ENCODE measurements at regions not wholly inside any gene's neighbourhood (a gene's known extent, or its start where the extent isn't known, plus 50 kb on each side); places are given as distances from the start of the nearest gene placed in this dataset.

DNA sequence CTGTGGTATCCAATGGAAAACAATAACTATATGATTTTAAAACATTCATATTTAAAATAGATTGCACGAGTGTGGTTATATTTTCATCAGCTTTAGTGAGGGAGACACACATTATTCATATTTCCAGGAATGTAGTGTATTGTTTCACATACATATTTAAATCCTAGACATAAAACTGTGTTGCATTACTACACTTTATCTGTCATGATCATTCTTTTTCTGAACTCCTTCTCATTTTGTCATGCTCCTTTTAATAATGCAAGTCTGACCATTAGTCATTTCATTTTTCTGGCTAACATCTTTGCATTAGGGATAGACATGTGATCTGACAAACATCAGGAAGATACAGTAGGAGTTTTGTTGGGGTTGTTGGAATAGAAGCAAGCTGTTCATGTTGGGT is 1382.7 kb downstream of the PCDH7 start:
- TF ChIP-seq, protein P1, sequence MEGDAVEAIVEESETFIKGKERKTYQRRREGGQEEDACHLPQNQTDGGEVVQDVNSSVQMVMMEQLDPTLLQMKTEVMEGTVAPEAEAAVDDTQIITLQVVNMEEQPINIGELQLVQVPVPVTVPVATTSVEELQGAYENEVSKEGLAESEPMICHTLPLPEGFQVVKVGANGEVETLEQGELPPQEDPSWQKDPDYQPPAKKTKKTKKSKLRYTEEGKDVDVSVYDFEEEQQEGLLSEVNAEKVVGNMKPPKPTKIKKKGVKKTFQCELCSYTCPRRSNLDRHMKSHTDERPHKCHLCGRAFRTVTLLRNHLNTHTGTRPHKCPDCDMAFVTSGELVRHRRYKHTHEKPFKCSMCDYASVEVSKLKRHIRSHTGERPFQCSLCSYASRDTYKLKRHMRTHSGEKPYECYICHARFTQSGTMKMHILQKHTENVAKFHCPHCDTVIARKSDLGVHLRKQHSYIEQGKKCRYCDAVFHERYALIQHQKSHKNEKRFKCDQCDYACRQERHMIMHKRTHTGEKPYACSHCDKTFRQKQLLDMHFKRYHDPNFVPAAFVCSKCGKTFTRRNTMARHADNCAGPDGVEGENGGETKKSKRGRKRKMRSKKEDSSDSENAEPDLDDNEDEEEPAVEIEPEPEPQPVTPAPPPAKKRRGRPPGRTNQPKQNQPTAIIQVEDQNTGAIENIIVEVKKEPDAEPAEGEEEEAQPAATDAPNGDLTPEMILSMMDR (IDR thresholded peaks at IDR 0.05) = no peak
- DNase-seq (ENCODE audit: low spot score) (no peak), ATAC-seq (ENCODE audit: low FRiP score) (no peak)

DNA sequence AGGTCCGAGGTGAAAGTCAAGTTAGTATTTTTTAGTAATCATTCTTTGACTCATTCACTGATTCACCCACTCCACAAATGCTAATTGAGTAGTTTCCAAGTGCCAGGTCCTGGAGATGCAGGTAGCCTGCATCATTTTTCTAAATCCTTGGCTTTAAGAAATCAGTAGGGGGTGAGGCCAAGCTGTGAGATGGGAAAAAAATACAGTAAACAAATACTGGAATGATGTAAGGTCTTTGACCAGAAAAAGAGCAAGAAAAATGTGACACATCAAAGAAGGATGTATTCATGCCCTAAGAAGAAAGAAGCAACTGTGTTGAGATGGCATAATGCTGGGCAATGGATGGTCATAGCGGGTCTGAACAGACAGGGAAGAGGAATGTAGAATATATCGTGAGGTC is 1386.6 kb downstream of the PCDH7 start:
- TF ChIP-seq, protein P1 (IDR thresholded peaks at IDR 0.05) = no peak
- DNase-seq (ENCODE audit: low spot score) (no peak), ATAC-seq (ENCODE audit: low FRiP score) (no peak)

DNA sequence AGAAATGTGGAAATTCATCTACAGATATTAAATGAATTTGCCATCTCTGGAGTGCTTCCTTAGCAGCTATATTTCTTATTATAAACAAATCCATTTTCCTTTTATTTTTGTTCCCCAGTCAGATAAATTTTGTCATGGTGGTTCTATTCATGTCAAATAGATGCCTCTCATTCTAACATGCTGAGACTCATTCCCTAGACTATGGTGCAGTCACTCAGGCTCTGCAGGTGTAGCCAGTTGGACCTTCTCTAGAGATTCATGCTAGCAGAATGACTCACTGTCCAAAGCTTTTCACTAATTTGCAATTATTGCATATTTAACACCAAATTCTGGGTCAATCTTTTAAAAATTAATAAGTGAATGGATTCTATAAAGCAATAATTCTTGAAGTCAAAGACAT is 1392.7 kb downstream of the PCDH7 start:
- TF ChIP-seq, protein P1 (IDR thresholded peaks at IDR 0.05) = no peak
- no peak for ATAC-seq (ENCODE audit: low FRiP score)
- DNase-seq (ENCODE audit: low spot score) = no peak

DNA sequence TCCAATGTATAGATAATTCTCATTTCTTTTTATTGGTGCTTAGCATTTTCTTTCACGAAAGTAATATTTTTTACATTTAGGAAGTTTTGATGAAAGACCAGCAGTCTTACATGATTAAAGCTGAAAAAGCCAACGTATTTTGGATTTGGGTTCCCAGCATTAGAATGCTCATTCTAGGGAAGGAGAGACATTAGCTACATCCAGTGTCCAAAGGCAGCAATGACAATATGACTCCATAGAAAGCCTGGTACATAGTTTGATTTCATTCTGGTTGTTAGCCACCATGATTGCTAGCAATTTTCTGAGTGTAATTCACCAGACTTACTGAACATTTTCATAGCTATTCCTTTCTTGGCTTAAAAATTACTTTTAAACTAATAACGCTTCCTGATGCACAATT is 1397.5 kb downstream of the PCDH7 start:
- DNase-seq (ENCODE audit: low spot score) = no peak
- ATAC-seq (ENCODE audit: low FRiP score) = no peak
- TF ChIP-seq, protein P1 (IDR thresholded peaks at IDR 0.05) = no peak

DNA sequence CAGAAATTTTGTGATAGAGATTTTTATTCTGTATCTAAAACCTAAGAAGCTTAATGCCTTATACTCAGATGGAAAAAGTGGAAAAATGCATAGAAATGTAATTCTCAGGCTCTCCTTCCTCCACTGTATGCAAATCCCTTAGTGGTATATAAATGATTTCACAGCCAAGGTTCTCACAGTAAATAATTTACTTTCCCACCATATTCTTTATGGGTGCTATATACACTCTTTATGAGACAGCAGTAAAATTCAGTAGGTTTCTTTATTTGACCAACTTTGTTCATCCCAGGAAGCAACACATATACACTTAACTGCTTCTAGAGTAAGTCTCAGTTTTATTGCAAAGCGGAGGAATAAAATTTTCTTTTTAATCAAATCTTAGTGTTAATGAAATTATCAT is 1399.7 kb downstream of the PCDH7 start:
- TF ChIP-seq, protein P1 (IDR thresholded peaks at IDR 0.05) = no peak
- no peak for ATAC-seq (ENCODE audit: low FRiP score)

DNA sequence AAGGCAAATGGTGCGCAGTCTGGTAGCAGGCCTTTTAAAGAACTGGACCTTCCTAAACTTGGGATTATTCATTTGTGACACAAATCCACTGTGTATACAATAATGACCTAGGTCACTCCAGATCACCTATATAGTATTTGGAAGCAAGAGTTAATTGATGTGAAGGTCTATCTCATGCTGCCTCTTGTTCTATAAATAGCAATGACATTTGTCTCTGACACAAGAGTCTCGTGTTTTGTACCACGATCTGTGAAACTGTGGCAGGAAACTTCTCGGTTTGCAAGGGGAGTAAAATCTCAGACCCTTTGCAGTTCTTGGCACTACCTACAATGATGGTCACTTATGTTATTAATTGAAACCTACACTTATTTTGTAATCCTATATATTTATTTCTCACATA is 1408.4 kb downstream of the PCDH7 start:
- TF ChIP-seq, protein P1 (IDR thresholded peaks at IDR 0.05) = no peak
- DNase-seq (ENCODE audit: low spot score) = no peak
- ATAC-seq (ENCODE audit: low FRiP score) = no peak

More for the DNA sequence above, 1399.7 kb downstream of the PCDH7 start:
- DNase-seq (ENCODE audit: low spot score) = no peak

DNA sequence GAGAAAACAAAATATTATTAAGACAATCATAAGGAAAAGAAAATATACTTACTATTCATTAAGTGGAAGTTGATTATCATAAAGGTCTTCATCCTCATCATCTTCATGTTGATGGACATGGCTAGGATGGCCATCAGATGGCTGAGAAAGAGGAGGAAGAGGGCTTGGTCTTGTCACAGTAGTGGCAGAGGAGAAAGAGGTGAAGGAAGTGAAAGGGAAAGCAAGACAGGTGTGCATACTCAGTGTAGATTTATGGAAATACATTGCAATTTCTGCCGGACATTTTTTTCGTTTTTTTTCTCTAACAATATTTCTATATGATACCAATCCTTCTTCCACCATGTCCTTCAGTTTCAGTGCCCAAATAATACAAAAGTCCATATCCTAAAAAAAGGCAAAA is 1409.8 kb downstream of the PCDH7 start:
- DNase-seq (ENCODE audit: low spot score) (no peak), ATAC-seq (ENCODE audit: low FRiP score) (no peak)
- TF ChIP-seq, protein P1 (IDR thresholded peaks at IDR 0.05) = no peak

Data from omental fat pad (tissue), 3 donors.